Urothelium cell line (cell line): ENCODE measurements at regions not wholly inside any gene's neighbourhood (a gene's known extent, or its start where the extent isn't known, plus 50 kb on each side); places are given as distances from the start of the nearest gene placed in this dataset.
A peak's percentile ranks its signal among the peaks of the same experiment; 100 is the strongest.

Experiments
- DNase-seq: peaks from one replicate; pipeline ENCODE4 v3.0.0; 2011; ENCODE audit warnings: low spot score, mixed read lengths
- FAIRE-seq: peaks from 2 replicates; lab custom pipeline; 2011; peaks lifted over from hg19 to GRCh38; lab: Jason Lieb, UNC

- DNase-seq (no peak), FAIRE-seq (no peak)
Measured at GRCh38 chr6:132244744-132245143, 156.5 kb downstream of the MOXD1 start.

GRCh38 chr6:132236744-132237143, 164.5 kb downstream of the MOXD1 start:
- FAIRE-seq (no peak), DNase-seq (peak; percentile 9)

- no peak for DNase-seq
- FAIRE-seq, result no peak
Measured at GRCh38 chr6:132236281-132236680, 165.0 kb downstream of the MOXD1 start.

GRCh38 chr6:132235596-132236280, 165.5 kb downstream of the MOXD1 start:
- DNase-seq (no peak), FAIRE-seq (no peak)

- FAIRE-seq (no peak), DNase-seq (no peak)
Measured at GRCh38 chr6:132234356-132234755, 166.9 kb downstream of the MOXD1 start.

- DNase-seq (no peak), FAIRE-seq (no peak)
Measured at GRCh38 chr6:132231121-132231884, 170.0 kb downstream of the MOXD1 start.

- FAIRE-seq (no peak), DNase-seq (peak; percentile 12)
Measured at GRCh38 chr6:132228894-132229293, 172.4 kb downstream of the MOXD1 start.

- FAIRE-seq (no peak), DNase-seq (no peak)
Measured at GRCh38 chr6:132227904-132228303, 173.4 kb downstream of the MOXD1 start.

- DNase-seq (no peak), FAIRE-seq (no peak)
Measured at GRCh38 chr6:132224943-132225342, 176.3 kb downstream of the MOXD1 start.

GRCh38 chr6:132220800-132221199, 180.5 kb downstream of the MOXD1 start:
- DNase-seq, result no peak
- no peak for FAIRE-seq

- no peak for DNase-seq
Measured at GRCh38 chr6:132219901-132220300, 181.4 kb downstream of the MOXD1 start.

GRCh38 chr6:132218059-132218696, 183.1 kb downstream of the MOXD1 start:
- DNase-seq (no peak), FAIRE-seq (no peak)

More at GRCh38 chr6:132219901-132220300, 181.4 kb downstream of the MOXD1 start:
- no peak for FAIRE-seq

- FAIRE-seq (no peak), DNase-seq (no peak)
Measured at GRCh38 chr6:132215805-132216204, 185.5 kb downstream of the MOXD1 start.

GRCh38 chr6:132214716-132215115, 186.6 kb downstream of the MOXD1 start:
- no peak for FAIRE-seq

GRCh38 chr6:132213732-132214131, 187.5 kb downstream of the MOXD1 start:
- DNase-seq, result no peak
- FAIRE-seq, result no peak

More at GRCh38 chr6:132214716-132215115, 186.6 kb downstream of the MOXD1 start:
- DNase-seq, result no peak

GRCh38 chr6:132213191-132213590, 188.1 kb downstream of the MOXD1 start:
- no peak for FAIRE-seq
- no peak for DNase-seq

GRCh38 chr6:132210886-132211563, 190.2 kb downstream of the MOXD1 start:
- DNase-seq (no peak), FAIRE-seq (no peak)

GRCh38 chr6:132209351-132209750, 191.9 kb downstream of the MOXD1 start:
- FAIRE-seq (no peak), DNase-seq (no peak)

- FAIRE-seq, result no peak
- DNase-seq, result no peak
Measured at GRCh38 chr6:132207991-132208390, 193.3 kb downstream of the MOXD1 start.

GRCh38 chr6:132205946-132206345, 195.3 kb downstream of the MOXD1 start:
- FAIRE-seq, result no peak
- no peak for DNase-seq

GRCh38 chr6:132204591-132204990, 196.7 kb downstream of the MOXD1 start:
- DNase-seq (no peak), FAIRE-seq (peak; percentile 62)
